Stomach smooth muscle (tissue), 2 donors: ENCODE measurements at regions not wholly inside any gene's neighbourhood (a gene's known extent, or its start where the extent isn't known, plus 50 kb on each side); places are given as distances from the start of the nearest gene placed in this dataset.

Experiments used
- H3K27ac ChIP-seq: one replicate; pipeline ENCODE4 v1.7.0; 2013; ENCODE audit warnings: mild to moderate bottlenecking, low read length, inconsistent platforms
- H3K27me3 ChIP-seq, 2 donors: one replicate each; pipeline ENCODE4 v1.7.0; 2013; ENCODE audit warnings: low read length in 2 of 2; ENCODE audit not compliant: insufficient read depth in 2 of 2, control insufficient read depth in 1 of 2
- H3K36me3 ChIP-seq, 2 donors: one replicate each; pipeline ENCODE4 v1.7.0; 2013; ENCODE audit warnings: low read length in 2 of 2; ENCODE audit not compliant: control insufficient read depth in 2 of 2, insufficient read depth in 2 of 2
- H3K4me1 ChIP-seq: one replicate; pipeline ENCODE4 v1.7.0; 2013; ENCODE audit warnings: low read length; ENCODE audit not compliant: control insufficient read depth, insufficient read depth
- H3K4me3 ChIP-seq, 2 donors: one replicate each; pipeline ENCODE4 v1.7.0; 2013; ENCODE audit warnings: low read length in 2 of 2
- H3K9ac ChIP-seq, 2 donors: one replicate each; pipeline ENCODE4 v1.7.0; 2013; ENCODE audit warnings: low read length in 2 of 2, mild to moderate bottlenecking in 1 of 2
- H3K9me3 ChIP-seq, 2 donors: one replicate each; pipeline ENCODE4 v1.7.0; 2013; ENCODE audit warnings: low read length in 2 of 2; ENCODE audit not compliant: control insufficient read depth in 2 of 2
- donor health status: healthy.
- donor health status: Pancreatic carcinoma.

- no peaks in the 10 kb centered on the region for H3K36me3 ChIP-seq
- no peaks in the 10 kb centered on the region for H3K27me3 ChIP-seq
- H3K4me1 ChIP-seq: no peaks in the 10 kb centered on the region
- H3K9me3 ChIP-seq: peaks cover 0 to 12% of the 10 kb centered on the region in 2 donors
- no peak overlapping the region for H3K9ac ChIP-seq
- H3K4me3 ChIP-seq: no peak overlapping the region
- H3K27ac ChIP-seq: no peak overlapping the region
Observed at GRCh38 chr6:44500074-44500473, 112.6 kb downstream of the CDC5L start.

- H3K4me3 ChIP-seq: no peak overlapping the region
- H3K9me3 ChIP-seq: peaks cover 0 to 12% of the 10 kb centered on the region in 2 donors
- no peaks in the 10 kb centered on the region for H3K4me1 ChIP-seq
- H3K27me3 ChIP-seq: no peaks in the 10 kb centered on the region
- no peak overlapping the region for H3K9ac ChIP-seq
- no peak overlapping the region for H3K27ac ChIP-seq
- no peaks in the 10 kb centered on the region for H3K36me3 ChIP-seq
Observed at GRCh38 chr6:44503471-44503870, 116.0 kb downstream of the CDC5L start.

GRCh38 chr6:44504301-44504791 is 116.8 kb downstream of the CDC5L start:
- no peak overlapping the region for H3K9ac ChIP-seq
- no peaks in the 10 kb centered on the region for H3K27me3 ChIP-seq
- no peaks in the 10 kb centered on the region for H3K36me3 ChIP-seq
- H3K4me3 ChIP-seq: no peak overlapping the region
- H3K9me3 ChIP-seq: peaks cover 0 to 12% of the 10 kb centered on the region in 2 donors
- H3K4me1 ChIP-seq: no peaks in the 10 kb centered on the region
- no peak overlapping the region for H3K27ac ChIP-seq

- Histone ChIP-seq H3K4me3 (no peak overlapping the region), H3K27ac (no peak overlapping the region), H3K27me3 (no peaks in the 10 kb centered on the region), H3K36me3 (no peaks in the 10 kb centered on the region), H3K9me3 (peaks cover 0 to 9% of the 10 kb centered on the region in 2 donors), H3K9ac (no peak overlapping the region), H3K4me1 (no peaks in the 10 kb centered on the region)
Observed at GRCh38 chr6:44505751-44506150, 118.2 kb downstream of the CDC5L start.

GRCh38 chr6:44507014-44507413 is 119.5 kb downstream of the CDC5L start:
- H3K27me3 ChIP-seq: no peaks in the 10 kb centered on the region
- H3K27ac ChIP-seq: no peak overlapping the region
- H3K36me3 ChIP-seq: no peaks in the 10 kb centered on the region
- H3K9ac ChIP-seq: no peak overlapping the region
- no peaks in the 10 kb centered on the region for H3K4me1 ChIP-seq
- H3K4me3 ChIP-seq: no peak overlapping the region
- peaks cover 0 to 3% of the 10 kb centered on the region in 2 donors for H3K9me3 ChIP-seq

- Histone ChIP-seq H3K4me3 (no peak overlapping the region), H3K4me1 (peaks cover 2% of the 10 kb centered on the region), H3K9ac (no peak overlapping the region), H3K9me3 (no peaks in the 10 kb centered on the region), H3K27ac (no peak overlapping the region), H3K27me3 (no peaks in the 10 kb centered on the region), H3K36me3 (no peaks in the 10 kb centered on the region)
Observed at GRCh38 chr6:44508646-44509045, 121.1 kb downstream of the CDC5L start.

- no peak overlapping the region for H3K27ac ChIP-seq
- H3K9ac ChIP-seq: no peak overlapping the region
- H3K4me3 ChIP-seq: no peak overlapping the region
- H3K9me3 ChIP-seq: no peaks in the 10 kb centered on the region
- H3K4me1 ChIP-seq: peaks cover 2% of the 10 kb centered on the region
- H3K27me3 ChIP-seq: no peaks in the 10 kb centered on the region
- no peaks in the 10 kb centered on the region for H3K36me3 ChIP-seq
Observed at GRCh38 chr6:44511126-44511525, 123.6 kb downstream of the CDC5L start.

- H3K36me3 ChIP-seq: no peaks in the 10 kb centered on the region
- H3K9me3 ChIP-seq: no peaks in the 10 kb centered on the region
- no peaks in the 10 kb centered on the region for H3K27me3 ChIP-seq
- H3K4me3 ChIP-seq: no peak overlapping the region
- no peak overlapping the region for H3K27ac ChIP-seq
- H3K4me1 ChIP-seq: peaks cover 2% of the 10 kb centered on the region
- no peak overlapping the region for H3K9ac ChIP-seq
Observed at GRCh38 chr6:44512868-44513741, 125.6 kb downstream of the CDC5L start.

GRCh38 chr6:44514085-44514484 is 126.6 kb downstream of the CDC5L start:
- Histone ChIP-seq H3K27ac (no peak overlapping the region), H3K36me3 (no peaks in the 10 kb centered on the region)

GRCh38 chr6:44514576-44515193 is 127.2 kb downstream of the CDC5L start:
- H3K27ac ChIP-seq: no peak overlapping the region
- no peaks in the 10 kb centered on the region for H3K27me3 ChIP-seq
- H3K4me1 ChIP-seq: peaks cover 2% of the 10 kb centered on the region
- H3K36me3 ChIP-seq: no peaks in the 10 kb centered on the region
- H3K9ac ChIP-seq: no peak overlapping the region
- H3K9me3 ChIP-seq: no peaks in the 10 kb centered on the region
- no peak overlapping the region for H3K4me3 ChIP-seq

More at GRCh38 chr6:44514085-44514484, 126.6 kb downstream of the CDC5L start:
- Histone ChIP-seq H3K9ac (no peak overlapping the region), H3K27me3 (no peaks in the 10 kb centered on the region), H3K4me1 (peaks cover 2% of the 10 kb centered on the region), H3K4me3 (no peak overlapping the region), H3K9me3 (no peaks in the 10 kb centered on the region)

- H3K9me3 ChIP-seq: peaks cover 4 to 17% of the 10 kb centered on the region in 2 donors
- no peaks in the 10 kb centered on the region for H3K4me1 ChIP-seq
Observed at GRCh38 chr6:44522871-44523270, 135.4 kb downstream of the CDC5L start.

More at GRCh38 chr6:44522871-44523270, 135.4 kb downstream of the CDC5L start:
- Histone ChIP-seq H3K27ac (no peak overlapping the region), H3K36me3 (no peaks in the 10 kb centered on the region), H3K27me3 (no peaks in the 10 kb centered on the region), H3K9ac (no peak overlapping the region), H3K4me3 (no peak overlapping the region)
